ENCODE measurements at regions not wholly inside any gene's neighbourhood (a gene's known extent, or its start where the extent isn't known, plus 50 kb on each side); places are given as distances from the start of the nearest gene placed in this dataset.

DNA sequence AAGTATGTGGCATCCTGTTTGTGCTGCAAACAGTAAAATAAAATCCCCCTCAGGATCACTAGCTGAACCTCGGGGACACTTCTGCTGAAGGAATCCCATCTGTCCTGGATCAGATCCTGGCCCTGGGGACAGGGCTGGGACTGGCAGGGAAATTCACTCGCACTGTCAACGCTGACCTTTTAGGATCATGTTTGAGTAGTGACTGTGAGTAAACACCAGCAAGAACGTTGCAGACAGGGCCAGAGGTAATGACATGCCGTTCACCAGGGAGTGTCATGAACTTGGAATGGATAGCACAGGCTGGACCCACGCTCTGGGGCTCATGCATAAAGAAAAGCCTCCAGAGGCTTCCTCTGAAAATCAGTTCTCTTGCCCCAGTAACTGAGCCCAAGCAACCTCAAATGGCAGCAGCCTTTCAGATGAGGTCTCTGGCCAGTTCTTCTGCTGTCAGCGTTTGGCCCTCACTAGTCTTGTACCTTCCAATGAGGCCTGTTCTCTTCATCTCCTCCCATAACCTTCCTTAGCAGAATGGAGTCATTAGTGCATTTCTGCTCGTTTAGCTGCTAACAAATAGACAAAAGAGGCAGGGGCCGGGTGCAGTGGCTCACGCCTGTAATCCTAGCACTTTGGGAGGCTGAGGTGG, 51.0 kb upstream of the BARX2 start:
- DNase-seq (ENCODE audit: low spot score), result peak; percentile 24

DNA sequence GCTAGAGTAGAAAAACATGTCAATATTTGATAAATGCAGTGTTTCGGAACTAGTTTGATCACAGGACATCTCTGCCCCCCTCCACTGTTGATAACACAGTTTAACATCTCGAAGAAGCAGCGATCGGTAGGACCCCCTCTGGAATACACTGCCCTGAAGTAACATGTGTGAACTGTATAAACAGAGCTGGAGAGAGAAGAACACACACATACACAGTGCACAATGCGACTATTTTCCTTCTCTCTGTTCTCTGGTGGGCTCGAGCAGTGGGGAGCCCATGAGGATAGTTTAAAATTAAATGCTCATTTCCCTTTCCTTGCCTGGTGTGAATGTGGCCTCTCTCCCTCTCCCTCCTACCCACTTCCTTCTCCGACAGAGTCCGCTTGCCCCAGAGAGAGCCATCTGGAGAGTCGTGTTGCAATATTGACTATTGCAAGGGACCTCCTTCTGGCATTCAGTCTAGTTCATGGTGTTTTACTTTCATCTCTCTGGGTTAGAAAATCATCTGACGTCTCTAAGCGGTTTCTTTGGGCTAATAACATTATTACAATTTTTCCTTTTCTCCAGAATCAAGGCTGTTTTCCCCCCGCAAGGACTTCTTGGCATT, 51.6 kb upstream of the BARX2 start:
- no peak for DNase-seq (ENCODE audit: low spot score)

DNA sequence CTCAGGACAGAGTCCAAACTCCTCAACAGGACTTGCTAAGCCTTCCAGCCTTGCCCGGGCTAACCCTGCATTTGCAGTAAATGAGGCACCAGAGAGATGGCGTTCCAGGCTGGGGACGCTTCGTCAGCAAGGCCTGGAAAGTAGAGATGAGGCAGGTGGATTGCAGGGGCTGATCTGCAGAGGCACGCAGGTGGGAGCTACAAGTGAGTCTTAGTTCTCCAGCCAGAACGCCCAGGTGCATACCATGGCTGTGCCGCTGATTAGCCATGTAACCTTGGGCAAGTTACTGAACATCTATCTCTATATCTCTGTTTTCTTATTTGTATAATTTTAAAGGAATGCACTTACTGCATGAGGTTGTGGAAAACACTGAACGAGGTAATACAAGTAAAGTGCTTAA, 52.7 kb upstream of the BARX2 start:
- no peak for DNase-seq (ENCODE audit: low spot score)

DNA sequence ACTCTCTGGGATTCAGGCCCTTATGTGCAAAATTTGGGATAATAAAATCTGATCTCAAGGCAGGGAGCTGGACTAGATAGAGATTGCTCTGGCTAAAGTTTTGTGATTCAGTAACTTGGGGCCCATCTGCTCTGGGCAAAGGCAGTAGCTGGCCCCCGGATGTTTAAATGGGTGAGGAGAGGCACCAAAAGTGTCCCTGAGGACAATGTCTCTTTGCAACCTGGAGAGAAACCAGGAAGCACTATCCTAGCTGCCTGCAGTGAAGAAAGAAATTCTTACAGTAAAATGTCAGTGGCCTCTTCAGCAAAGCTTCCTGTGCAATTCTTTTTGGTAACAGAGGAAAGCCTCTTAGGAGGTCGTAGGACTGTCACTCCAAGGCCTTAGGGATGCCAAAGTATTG, 54.6 kb upstream of the BARX2 start:
- no peak for DNase-seq (ENCODE audit: low spot score)

DNA sequence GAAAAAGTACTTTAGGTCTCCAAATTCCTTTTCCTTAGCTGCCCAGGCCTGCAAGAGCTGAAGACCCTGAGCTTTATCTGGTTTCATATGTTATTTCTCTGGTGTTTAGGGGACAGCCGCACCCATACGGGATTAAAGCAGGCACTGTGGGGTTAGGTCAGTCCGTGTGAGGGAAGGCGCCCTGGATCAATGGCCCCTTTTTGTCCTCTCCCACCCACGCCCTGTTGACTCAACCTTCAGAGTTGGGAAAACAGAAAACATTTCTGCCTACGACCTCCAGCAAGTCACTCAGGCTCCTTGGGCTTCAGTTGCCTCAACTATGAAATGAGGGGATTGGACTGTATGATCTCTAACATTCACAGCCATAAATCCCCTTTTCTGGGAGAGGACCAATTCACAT, 55.2 kb upstream of the BARX2 start:
- DNase-seq (ENCODE audit: low spot score), result no peak

DNA sequence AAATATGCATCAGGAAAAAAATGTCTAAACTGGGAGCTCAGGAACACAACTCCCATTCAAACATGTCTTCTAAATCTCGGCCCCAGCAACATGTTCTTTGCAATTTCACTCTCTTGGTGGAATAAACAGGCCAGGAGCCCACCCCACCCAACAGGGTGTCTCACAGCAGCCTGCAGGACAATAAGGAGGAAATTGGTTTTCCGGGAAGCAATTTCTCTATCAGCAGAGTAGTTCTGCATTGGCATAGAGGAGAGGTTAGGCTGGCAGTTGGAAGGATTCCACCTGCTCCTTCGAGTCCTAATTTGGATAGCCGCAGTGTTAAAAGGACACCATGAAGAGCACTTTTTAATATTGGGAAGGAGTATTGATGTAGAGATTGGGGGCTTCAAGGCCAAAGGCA, 55.9 kb upstream of the BARX2 start:
- no peak for DNase-seq (ENCODE audit: low spot score)

DNA sequence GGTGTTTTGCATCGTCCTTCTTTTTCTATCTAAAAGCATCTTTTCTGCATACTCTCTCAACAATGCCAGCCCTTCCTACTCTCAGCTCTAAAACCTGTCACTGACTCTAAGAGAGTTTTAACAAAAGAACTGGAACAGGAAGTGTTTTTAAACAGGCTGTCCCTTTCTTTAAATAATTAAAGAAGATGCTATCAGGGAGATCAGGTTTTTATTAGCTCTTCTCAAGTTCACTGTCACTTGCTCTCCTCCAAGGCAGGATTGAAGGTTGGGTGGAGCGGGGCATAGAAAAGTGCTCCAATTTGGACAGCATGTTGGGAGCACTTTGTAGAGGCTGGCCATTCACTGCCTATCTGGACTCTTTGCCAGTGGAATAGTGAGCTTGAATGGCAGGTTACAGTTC, 56.4 kb upstream of the BARX2 start:
- DNase-seq (ENCODE audit: low spot score), result no peak

DNA sequence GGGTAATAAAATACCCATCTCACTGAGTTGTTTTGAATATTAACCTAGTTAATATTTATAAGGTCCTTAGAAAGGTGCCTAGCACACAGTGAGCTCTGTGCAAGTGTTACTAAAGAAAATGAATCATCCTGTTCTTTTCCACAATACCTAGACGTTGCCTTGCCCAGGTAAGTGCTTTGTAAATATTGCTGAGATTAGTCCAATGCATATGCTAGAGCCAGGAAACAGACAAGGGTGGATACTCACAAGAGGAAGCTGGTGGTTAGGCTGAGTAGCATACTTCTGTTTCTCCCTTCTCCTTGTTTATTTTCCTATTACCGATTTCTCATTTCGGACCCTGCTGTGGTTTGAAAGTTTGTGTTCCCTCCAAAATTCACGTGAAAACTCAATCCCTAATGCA, 58.1 kb upstream of the BARX2 start:
- no peak for DNase-seq (ENCODE audit: low spot score)

DNA sequence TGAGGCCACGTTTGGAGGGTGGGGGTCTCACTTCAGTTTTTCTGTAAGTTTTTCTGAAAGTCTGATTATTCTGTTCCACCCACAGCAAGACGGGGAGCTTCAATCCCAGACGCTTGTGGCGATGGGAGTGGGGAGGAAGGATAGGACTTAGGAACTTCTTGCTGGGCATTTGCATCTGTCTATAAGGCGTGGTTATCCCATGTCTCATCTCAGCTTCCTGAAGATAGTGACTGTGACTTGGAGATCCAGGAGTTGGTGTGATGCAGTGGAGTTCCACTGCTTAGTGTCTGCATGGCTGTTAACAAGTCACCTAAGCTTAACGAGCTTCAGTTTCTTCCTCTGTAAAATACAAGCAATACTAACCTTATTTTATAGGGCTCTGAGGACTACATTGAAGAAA, 58.9 kb upstream of the BARX2 start:
- DNase-seq (ENCODE audit: low spot score), result no peak

DNA sequence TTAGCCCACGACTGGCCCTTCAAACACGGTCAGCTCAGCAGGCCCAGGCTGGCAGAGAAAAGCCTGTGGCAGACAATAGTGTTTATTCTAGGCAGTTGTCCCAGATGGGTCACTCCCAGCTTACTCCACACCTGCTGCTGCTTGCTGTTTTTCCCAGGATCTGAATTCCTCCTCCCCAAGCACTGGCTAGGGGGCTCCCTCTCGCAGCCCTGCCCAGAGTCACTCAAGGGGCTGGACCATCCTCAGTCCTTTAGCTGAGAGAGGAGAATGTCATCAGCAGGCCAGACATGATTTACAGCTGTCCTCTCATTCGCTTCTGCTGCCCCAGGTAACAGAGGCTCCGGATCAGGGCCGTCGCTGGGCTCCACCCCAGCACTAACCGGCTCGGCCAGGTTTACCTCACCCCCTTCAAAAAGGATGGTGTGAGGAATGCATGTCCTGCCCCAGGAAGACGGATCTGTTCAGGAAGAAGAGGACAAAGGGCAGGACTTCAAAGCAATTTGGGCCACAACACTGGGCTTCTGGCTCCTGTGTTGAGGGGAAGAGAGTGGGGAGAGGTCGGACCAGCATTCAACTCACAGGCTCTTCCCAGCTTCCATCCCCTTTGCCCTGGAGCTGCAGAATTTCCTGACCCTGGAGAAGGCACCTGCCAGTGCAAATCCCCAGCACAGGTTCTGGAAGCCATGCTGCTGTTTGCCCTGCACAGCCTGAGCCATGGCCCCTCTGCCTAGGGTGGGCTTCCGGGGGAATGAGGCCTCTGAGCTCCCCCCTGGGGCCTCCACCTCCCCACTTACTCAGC, 59.7 kb upstream of the BARX2 start:
- DNase-seq (ENCODE audit: low spot score), result no peak

DNA sequence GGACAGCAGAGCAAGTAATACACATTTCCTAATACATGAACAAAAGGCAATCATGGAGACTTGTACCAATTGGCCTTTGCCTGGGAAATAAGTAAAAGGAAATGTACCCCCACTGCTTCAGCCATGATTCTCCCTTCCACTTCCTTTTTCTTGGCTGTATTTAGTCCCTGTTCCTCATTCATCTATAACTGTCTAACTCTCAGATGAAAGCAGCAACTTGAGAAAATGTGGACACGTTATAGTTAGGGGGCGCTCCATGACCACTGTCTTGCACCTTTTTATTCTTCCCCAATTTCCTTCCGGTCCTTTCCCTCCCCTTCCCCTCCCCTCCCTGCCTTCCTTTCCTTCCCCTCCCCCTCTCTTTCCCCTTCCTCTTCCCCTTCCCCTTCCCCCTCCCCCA, 61.3 kb upstream of the BARX2 start:
- no peak for DNase-seq (ENCODE audit: low spot score)

DNA sequence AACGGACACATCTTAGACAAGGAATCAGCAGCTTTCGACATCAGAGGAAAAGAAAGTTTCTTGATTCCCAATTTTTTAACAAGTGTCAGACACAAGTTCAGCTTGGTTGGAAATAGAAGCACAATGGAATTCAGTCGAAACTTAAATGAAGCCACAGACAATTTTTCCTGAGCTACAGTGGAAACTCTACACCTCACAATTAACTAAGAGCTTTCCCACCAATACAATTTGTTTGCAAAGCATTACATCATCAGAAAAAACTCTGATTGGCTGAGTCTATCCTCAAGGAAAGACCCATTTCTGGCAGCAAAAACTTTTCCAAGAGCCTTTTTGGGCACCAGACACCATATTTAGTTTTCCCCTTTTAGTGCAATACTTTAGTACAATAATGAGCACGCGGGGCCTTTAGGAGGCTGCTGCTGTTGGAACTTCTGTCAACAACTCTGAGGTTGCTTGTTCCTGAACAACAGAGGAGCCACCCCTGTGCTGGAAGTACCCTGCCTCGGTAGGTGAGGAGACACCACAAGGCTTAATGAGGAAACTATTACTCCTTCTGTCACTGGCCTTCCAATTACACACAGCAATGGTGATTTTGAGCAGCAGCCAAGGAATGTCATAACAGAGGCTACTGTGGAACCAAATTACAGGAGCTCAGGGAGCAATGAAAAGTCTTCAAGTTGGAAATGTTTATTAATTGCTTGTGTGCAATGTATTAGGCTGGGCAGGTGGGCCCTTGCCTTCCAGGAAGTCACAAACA, 61.9 kb upstream of the BARX2 start:
- no peak for DNase-seq (ENCODE audit: low spot score)

DNA sequence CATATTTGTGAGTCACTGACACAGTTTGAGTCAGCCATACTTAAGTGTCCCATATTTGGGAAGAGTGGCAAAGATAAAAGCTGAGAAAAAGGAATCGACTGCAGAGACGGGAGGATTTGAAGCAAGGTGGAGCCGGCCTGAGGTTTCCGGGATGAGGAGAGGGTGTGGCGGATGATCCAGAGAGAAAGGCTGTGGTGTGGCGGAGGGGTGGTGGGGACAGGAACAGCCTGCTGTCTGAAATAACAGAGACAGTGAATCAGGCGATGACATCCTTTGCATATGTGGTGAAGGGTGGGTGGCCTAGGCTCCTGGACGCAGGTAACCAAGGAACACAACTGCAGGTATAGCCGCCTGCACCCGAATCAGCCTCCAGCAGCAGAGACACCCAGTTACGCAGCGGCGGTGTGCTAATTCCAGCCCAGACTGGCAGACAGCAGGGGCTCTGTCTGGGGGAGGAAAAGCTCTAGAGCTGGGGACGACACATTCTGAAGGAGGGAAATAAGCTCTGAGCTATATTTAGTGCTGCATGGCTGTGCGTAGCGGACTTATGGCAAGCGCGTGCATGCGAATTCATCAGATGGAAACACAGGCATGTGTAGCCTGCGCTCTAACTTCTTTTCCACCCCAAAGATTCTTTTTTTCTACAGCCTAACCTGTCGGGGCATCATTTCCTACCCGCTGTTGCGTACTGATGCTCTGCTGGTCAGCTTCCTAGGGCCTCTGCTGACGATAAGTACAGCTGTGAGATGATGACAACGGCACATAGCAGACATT, 62.7 kb upstream of the BARX2 start:
- no peak for DNase-seq (ENCODE audit: low spot score)

DNA sequence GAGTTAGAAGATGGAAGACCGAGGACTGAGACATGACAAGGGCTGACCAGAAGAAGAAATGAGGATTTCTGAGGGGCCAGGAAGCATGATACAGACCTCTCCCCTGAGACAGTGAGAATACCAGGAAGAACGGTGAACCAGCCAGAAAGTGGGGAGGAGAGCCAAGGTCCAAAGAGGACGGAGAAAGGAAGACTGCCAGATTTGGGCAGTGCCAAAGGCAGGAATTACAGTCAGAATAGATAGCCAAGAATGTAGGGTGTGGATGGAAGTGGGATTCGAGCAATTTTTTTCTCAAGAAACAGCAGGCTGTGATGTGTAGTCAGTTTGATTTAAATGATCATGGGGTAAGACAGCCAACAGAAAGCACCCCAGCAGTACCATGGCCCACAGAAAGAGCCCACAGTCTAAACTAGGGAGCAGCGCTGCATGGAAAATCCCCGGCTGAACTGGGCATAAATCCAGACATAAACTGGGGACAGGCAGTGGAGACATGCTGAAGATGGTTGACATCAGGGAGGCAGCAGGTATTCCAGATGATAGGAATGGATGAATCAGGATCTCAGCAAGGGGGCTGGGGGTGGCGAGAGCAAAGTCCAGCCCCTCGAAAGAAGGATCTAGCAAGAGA, 67.3 kb upstream of the BARX2 start:
- DNase-seq (ENCODE audit: low spot score), result no peak

DNA sequence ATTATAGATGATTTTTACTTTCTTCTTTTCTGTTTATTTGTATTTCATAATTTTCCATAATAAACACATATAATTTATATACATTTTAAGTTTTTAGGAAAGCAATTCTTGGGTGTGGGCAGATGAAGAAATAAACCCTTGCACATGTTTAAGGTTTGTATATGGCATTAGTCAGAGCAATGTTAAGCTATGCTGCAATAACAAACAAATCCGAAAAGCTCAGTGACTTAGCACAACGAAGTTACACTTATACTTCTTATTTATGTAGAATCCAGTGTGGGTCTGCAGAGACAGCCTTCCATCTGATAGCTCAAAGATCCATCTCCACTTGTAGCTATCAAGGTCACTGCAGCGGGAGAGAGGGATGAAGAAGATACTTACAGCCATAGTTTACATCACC, 68.5 kb upstream of the BARX2 start:
- no peak for DNase-seq (ENCODE audit: low spot score)

DNA sequence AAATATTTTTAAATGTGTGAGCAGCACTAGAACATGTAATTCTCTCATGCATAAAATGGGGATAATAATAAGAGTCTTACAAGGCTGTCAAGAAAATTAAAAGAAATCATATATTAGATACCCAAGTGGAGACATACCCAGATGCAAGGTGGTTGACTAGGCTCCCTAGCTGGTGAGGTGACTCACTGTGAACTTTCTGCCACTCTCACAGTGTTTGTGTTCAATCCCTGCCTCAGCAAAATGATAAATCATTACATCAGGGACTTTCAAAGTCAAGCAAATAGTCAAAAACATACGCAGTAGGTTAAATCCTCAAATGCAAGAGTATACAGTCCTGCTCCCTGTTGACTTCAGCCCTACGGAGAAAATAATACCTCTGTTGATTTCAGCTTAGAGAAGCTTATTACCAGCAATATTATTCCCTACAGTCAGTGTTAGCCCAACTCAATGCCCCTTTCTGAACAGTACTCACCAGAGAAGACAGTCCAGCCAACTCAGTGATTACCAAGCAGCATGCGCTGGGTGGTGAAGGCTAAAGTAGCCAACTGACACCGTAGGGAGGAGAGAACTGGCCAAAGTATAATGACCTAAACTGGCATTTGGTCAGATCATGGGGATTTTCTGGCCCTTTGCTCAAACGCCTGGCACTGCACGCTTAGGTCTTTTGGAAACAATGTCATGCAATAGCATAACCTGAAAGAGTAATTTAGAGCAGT, 73.1 kb upstream of the BARX2 start:
- no peak for DNase-seq (ENCODE audit: low spot score)

DNA sequence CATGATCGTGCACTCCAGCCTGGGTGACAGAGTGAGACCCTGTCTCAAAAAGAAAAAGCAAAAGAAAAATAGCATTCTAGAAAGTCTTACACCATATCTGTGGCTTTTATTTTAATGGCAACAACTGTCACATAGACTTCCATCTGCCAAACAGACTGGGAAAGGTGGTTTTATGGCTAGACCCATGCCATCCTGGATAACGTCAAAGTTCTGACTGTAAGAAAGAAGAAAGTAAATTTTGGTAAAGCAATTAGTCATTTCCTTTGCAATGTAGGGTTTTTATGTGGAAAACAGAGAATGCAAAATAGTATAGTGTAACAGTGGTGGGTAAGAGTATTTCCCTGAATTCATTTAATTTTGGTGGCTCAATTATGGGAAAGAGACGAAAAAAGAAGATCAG, 75.5 kb upstream of the BARX2 start:
- no peak for DNase-seq (ENCODE audit: low spot score)

DNA sequence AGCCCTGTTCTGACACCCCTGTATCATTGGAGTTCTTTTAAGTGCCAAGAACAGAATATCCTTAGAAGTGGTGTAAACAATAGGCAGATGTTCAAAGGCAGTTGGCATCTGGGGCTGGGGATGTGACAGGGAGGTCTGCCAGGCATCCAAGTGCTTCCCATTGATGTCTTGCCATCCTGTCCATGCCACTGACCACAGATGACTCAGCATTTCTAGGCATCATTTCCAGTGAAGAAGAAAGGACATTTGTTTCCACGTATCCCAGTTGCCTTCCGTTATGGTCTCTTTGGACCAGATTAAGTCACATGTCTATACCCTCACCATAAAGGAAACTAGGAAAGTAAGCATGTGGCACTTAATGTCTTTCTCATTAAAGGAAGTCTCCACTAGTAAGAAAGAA, 76.7 kb upstream of the BARX2 start:
- no peak for DNase-seq (ENCODE audit: low spot score)

DNA sequence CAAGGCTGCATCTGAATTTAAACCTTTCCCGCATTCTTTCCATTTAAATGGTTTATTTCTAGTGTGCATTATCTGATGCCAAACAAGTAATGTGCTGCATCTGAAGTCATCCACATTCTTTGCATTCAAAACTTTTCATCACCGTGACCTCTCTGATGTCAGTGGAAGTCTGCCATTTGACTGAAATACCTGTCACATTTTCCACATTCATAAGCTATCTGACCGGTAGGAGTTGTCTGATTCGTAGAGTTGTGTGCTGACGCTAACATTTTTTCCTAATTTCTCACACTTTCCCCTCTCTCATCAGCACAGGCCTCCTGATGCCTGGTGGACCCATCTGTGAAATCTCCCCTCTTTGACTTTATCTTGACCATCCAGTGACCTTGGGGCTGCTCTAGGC, 79.9 kb upstream of the BARX2 start:
- no peak for DNase-seq (ENCODE audit: low spot score)

DNA sequence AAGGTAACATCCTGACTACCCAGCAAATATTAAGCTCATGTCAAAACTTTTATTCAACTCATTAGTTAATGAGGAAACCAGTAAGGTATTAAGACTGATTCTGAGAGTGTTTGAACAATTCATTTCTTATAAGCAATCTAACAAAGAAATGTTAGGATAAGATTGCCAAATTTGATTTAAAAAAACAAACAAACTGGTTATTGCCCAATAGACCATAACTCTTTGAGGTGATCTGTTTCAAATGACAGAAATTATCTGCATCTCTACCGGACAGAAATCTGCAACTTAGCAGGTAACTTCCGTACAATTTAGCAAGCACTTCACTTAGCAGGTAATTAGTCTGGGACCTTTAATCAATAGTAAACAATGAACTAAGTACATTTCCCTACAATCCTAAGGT, 82.9 kb upstream of the BARX2 start:
- DNase-seq (ENCODE audit: low spot score), result no peak

DNA sequence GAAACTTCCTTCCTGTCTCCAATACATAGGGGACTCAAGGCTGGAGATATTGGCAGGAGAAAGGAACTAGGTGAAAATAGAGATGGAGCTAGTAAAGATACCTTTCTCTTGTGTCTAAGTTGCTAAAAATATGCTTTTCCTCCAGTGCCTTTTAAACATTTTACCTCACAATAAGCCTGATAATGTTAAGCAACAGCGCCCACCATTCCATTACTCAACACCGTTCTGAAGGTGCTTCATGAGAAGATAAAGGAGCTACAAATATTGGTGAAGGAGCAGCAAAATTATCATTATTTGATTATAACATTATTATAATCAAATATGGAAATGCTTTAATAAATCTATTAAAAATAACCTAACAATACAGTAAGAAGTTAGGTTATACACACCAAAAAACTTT, 83.6 kb upstream of the BARX2 start:
- no peak for DNase-seq (ENCODE audit: low spot score)

Measured in AG08396 (cell line).